ENCODE measurements at regions not wholly inside any gene's neighbourhood (a gene's known extent, or its start where the extent isn't known, plus 50 kb on each side); places are given as distances from the start of the nearest gene placed in this dataset.

GRCh38 chr5:29054694-29055093 lies 2016.3 kb upstream of the CDH9 start:
- BruUV-seq (replicated peaks): no TSS peak

More at GRCh38 chr5:29054694-29055093, 2016.3 kb upstream of the CDH9 start:
- Histone ChIP-seq H3K4me2 (ENCODE audit: insufficient read depth, low read length) (no peak overlapping the region), H3K4me3 (replicated peaks in 1 of 3; ENCODE audit: insufficient read depth in 1 of 3, low read depth in 1 of 3, low read length in 3 of 3) (no peak overlapping the region), H3K27me3 (ENCODE audit: control insufficient read depth in 2 of 2, insufficient read depth in 2 of 2, low read length in 2 of 2) (no peaks in the 10 kb centered on the region), H3K9me1 (replicated peaks; ENCODE audit: control insufficient read depth, extremely low read depth, insufficient read depth, low read length) (no peaks in the 10 kb centered on the region), H3K79me2 (ENCODE audit: control insufficient read depth, insufficient read depth, low read length) (no peaks in the 10 kb centered on the region), H2AFZ (ENCODE audit: low read depth, low read length) (no peak overlapping the region), H3K27ac (ENCODE audit: insufficient read depth, low read depth, low read length) (no peak overlapping the region), H3K9ac (replicated peaks; ENCODE audit: extremely low read depth, insufficient read depth, low read length) (no peak overlapping the region), H4K20me1 (replicated peaks; ENCODE audit: control insufficient read depth, extremely low read depth, insufficient read depth, low read length) (no peaks in the 10 kb centered on the region), H3K36me3 (ENCODE audit: control insufficient read depth in 2 of 2, extremely low read depth in 1 of 2, insufficient read depth in 2 of 2, low read length in 2 of 2) (no peaks in the 10 kb centered on the region), H3K4me1 (ENCODE audit: control insufficient read depth, extremely low read depth, insufficient read depth, low read length) (no peaks in the 10 kb centered on the region), H3K9me3 (replicated peaks; ENCODE audit: control insufficient read depth, insufficient read depth, low read length) (no peaks in the 10 kb centered on the region)
- POLR2A ChIA-PET: no interaction called here
- CTCF ChIA-PET: no interaction called here
- TF ChIP-seq MYC (IDR thresholded peaks at IDR 0.05; ENCODE audit: low read depth, low read length) (no peak), CTCF (IDR thresholded peaks at IDR 0.05; ENCODE audit: extremely low read depth in 1 of 2, insufficient read depth in 1 of 2, low read depth in 1 of 2, low read length in 2 of 2) (no peak), POLR2AphosphoS5 (IDR thresholded peaks at IDR 0.05; ENCODE audit: insufficient read depth, low read depth, low read length) (no peak), MAX (IDR thresholded peaks at IDR 0.05; ENCODE audit: insufficient read depth, insufficient read length) (no peak), JUN (IDR thresholded peaks at IDR 0.05; ENCODE audit: borderline replicate concordance, insufficient read depth, insufficient read length, low read depth) (no peak), EZH2 (IDR thresholded peaks at IDR 0.05; ENCODE audit: borderline replicate concordance, low read depth, low read length, severe bottlenecking) (no peak), FOS (IDR thresholded peaks at IDR 0.05; ENCODE audit: borderline replicate concordance, insufficient read depth, low read length) (no peak), GATA2 (IDR thresholded peaks at IDR 0.05; ENCODE audit: insufficient read depth, insufficient read length, low read depth, low read length) (no peak), POLR2A (IDR thresholded peaks at IDR 0.05; ENCODE audit: low read depth, low read length) (no peak)
- intact Hi-C loops (cut with micrococcal nuclease) (no loop called here), dilution Hi-C loops (cut with MboI; ENCODE audit: extremely low pct_ligation_motif_present, low sequenced_read_pairs) (no loop called here)
- DNase-seq (ENCODE audit: low read depth, low spot score) (no peak), FAIRE-seq (no peak)

Data from endothelial cell of umbilical vein (primary cell).